ENCODE measurements at regions not wholly inside any gene's neighbourhood (a gene's known extent, or its start where the extent isn't known, plus 50 kb on each side); places are given as distances from the start of the nearest gene placed in this dataset.

- no peak for TF ChIP-seq CTCF (conservative IDR thresholded peaks at IDR 0.05 in 1 of 2, IDR thresholded peaks at IDR 0.05 in 1 of 2; ENCODE audit: low read depth in 1 of 2, low read length in 2 of 2)
- no peak for TF ChIP-seq EZH2 (IDR thresholded peaks at IDR 0.05; ENCODE audit: low read length, missing control alignments)
Measured at GRCh38 chr2:128474962-128475361, 156.3 kb upstream of the HS6ST1 start.
